OCI-LY3 (cell line): ENCODE measurements at regions not wholly inside any gene's neighbourhood (a gene's known extent, or its start where the extent isn't known, plus 50 kb on each side); places are given as distances from the start of the nearest gene placed in this dataset.

ENCODE experiments used
- EZH2phosphoT487 ChIP-seq: fragments of 200-600 bp; shearing (Covaris generic); IDR thresholded peaks from 2 replicates; pipeline ENCODE4 v1.6.1; 2018; ENCODE audit warnings: antibody characterized with exemption, mixed run types, low read depth
- TF ChIP-seq, protein P1 (sequence below): fragments of 200-600, 300-600 bp; sonication (generic); IDR thresholded peaks from 2 replicates; pipeline ENCODE4 v1.5.1; 2014; ENCODE audit warnings: antibody characterized with exemption, low read length, low read depth

DNA sequence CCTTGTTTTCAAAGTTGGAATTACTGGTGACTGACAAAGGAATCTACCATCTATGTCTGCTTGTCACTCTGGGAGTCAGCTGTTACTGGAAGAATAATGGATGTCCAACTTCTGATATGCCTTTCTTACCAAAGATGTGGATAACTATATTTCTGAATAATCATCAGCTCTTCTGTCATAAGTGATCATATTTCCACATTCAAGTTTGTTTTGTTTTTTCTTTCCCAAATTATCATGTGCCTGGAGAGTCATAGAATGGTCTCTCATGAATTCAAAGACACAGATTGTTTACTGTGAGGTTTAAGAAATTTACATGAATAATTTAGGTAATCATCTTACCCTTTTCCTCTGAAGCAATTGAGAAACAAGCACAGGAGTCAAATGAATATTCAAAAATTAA is 986.7 kb upstream of the CDH2 start:
- TF ChIP-seq, protein P1, sequence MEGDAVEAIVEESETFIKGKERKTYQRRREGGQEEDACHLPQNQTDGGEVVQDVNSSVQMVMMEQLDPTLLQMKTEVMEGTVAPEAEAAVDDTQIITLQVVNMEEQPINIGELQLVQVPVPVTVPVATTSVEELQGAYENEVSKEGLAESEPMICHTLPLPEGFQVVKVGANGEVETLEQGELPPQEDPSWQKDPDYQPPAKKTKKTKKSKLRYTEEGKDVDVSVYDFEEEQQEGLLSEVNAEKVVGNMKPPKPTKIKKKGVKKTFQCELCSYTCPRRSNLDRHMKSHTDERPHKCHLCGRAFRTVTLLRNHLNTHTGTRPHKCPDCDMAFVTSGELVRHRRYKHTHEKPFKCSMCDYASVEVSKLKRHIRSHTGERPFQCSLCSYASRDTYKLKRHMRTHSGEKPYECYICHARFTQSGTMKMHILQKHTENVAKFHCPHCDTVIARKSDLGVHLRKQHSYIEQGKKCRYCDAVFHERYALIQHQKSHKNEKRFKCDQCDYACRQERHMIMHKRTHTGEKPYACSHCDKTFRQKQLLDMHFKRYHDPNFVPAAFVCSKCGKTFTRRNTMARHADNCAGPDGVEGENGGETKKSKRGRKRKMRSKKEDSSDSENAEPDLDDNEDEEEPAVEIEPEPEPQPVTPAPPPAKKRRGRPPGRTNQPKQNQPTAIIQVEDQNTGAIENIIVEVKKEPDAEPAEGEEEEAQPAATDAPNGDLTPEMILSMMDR, result no peak
- no peak for TF ChIP-seq EZH2phosphoT487
